GM21367 (cell line): ENCODE measurements at regions not wholly inside any gene's neighbourhood (a gene's known extent, or its start where the extent isn't known, plus 50 kb on each side); places are given as distances from the start of the nearest gene placed in this dataset.

Source experiments
- ATAC-seq: cut with Tn5 transposase; IDR thresholded peaks from one replicate; pipeline ENCODE4 v1.9.1; 2021; ENCODE audit not compliant: unreplicated experiment

GRCh38 chr2:177031438-177032180 is 181.0 kb upstream of the HNRNPA3 start:
- no peak for ATAC-seq

- ATAC-seq: no peak
These were observed 175.8 kb upstream of the HNRNPA3 start for GRCh38 chr2:177036747-177037146.

GRCh38 chr2:177037569-177037968 is 175.0 kb upstream of the HNRNPA3 start:
- no peak for ATAC-seq

- no peak for ATAC-seq
These were observed 173.7 kb upstream of the HNRNPA3 start for GRCh38 chr2:177038787-177039484.

GRCh38 chr2:177042311-177042710 is 170.3 kb upstream of the HNRNPA3 start:
- no peak for ATAC-seq

GRCh38 chr2:177044671-177045070 is 167.9 kb upstream of the HNRNPA3 start:
- no peak for ATAC-seq

GRCh38 chr2:177048981-177049380 is 163.6 kb upstream of the HNRNPA3 start:
- no peak for ATAC-seq

GRCh38 chr2:177051278-177051677 is 161.3 kb upstream of the HNRNPA3 start:
- ATAC-seq: no peak

- no peak for ATAC-seq
These were observed 160.1 kb upstream of the HNRNPA3 start for GRCh38 chr2:177052471-177052870.

- no peak for ATAC-seq
These were observed 159.6 kb upstream of the HNRNPA3 start for GRCh38 chr2:177053038-177053437.

GRCh38 chr2:177053716-177054115 is 158.9 kb upstream of the HNRNPA3 start:
- ATAC-seq: no peak

GRCh38 chr2:177056481-177056929 is 156.1 kb upstream of the HNRNPA3 start:
- ATAC-seq: no peak

- ATAC-seq: no peak
These were observed 153.8 kb upstream of the HNRNPA3 start for GRCh38 chr2:177058747-177059146.

GRCh38 chr2:177059293-177059692 is 153.3 kb upstream of the HNRNPA3 start:
- no peak for ATAC-seq

- ATAC-seq: no peak
These were observed 149.3 kb upstream of the HNRNPA3 start for GRCh38 chr2:177063331-177063730.

- ATAC-seq: no peak
These were observed 148.2 kb upstream of the HNRNPA3 start for GRCh38 chr2:177064422-177064821.

- ATAC-seq: no peak
These were observed 143.6 kb upstream of the HNRNPA3 start for GRCh38 chr2:177068967-177069366.

GRCh38 chr2:177072090-177072489 is 140.5 kb upstream of the HNRNPA3 start:
- no peak for ATAC-seq

- no peak for ATAC-seq
These were observed 139.0 kb upstream of the HNRNPA3 start for GRCh38 chr2:177073611-177074010.

GRCh38 chr2:177074099-177074710 is 138.4 kb upstream of the HNRNPA3 start:
- ATAC-seq: no peak

GRCh38 chr2:177075254-177075653 is 137.3 kb upstream of the HNRNPA3 start:
- ATAC-seq: no peak

- no peak for ATAC-seq
These were observed 135.9 kb upstream of the HNRNPA3 start for GRCh38 chr2:177076636-177077179.
